GM12864 (cell line): ENCODE measurements at regions not wholly inside any gene's neighbourhood (a gene's known extent, or its start where the extent isn't known, plus 50 kb on each side); places are given as distances from the start of the nearest gene placed in this dataset.

Experiments used
- DNase-seq: peaks from one replicate; pipeline ENCODE4 v3.0.0-alpha.2; 2011; ENCODE audit warnings: low read depth
- H3K4me3 ChIP-seq: 2 replicates; pipeline ENCODE4 v1.5.1; 2011; ENCODE audit warnings: mild to moderate bottlenecking, low read depth, low read length, control low read depth
- CTCF ChIP-seq: IDR thresholded peaks from 2 replicates; pipeline ENCODE4 v1.5.1; 2011; ENCODE audit warnings: low read depth, mild to moderate bottlenecking, moderate library complexity, low read length, control low read depth, inconsistent platforms; ENCODE audit errors: missing control alignments

GRCh38 chr14:53380052-53380866, 227.1 kb upstream of the DDHD1 start:
- H3K4me3 ChIP-seq: no peak overlapping the region
- no peak for DNase-seq
- TF ChIP-seq CTCF: no peak

GRCh38 chr14:53378142-53378541, 225.0 kb upstream of the DDHD1 start:
- no peak overlapping the region for H3K4me3 ChIP-seq
- DNase-seq: no peak
- TF ChIP-seq CTCF: no peak

GRCh38 chr14:53376064-53376463, 222.9 kb upstream of the DDHD1 start:
- no peak overlapping the region for H3K4me3 ChIP-seq
- TF ChIP-seq CTCF: no peak
- no peak for DNase-seq

- DNase-seq: no peak
- no peak for TF ChIP-seq CTCF
- H3K4me3 ChIP-seq: no peak overlapping the region
Observed at GRCh38 chr14:53375599-53375998, 222.5 kb upstream of the DDHD1 start.

- no peak for DNase-seq
- H3K4me3 ChIP-seq: no peak overlapping the region
- no peak for TF ChIP-seq CTCF
Observed at GRCh38 chr14:53368711-53369201, 215.6 kb upstream of the DDHD1 start.

GRCh38 chr14:53368066-53368465, 214.9 kb upstream of the DDHD1 start:
- TF ChIP-seq CTCF: no peak
- H3K4me3 ChIP-seq: no peak overlapping the region

GRCh38 chr14:53367644-53368026, 214.5 kb upstream of the DDHD1 start:
- no peak overlapping the region for H3K4me3 ChIP-seq
- no peak for TF ChIP-seq CTCF
- no peak for DNase-seq

More at GRCh38 chr14:53368066-53368465, 214.9 kb upstream of the DDHD1 start:
- no peak for DNase-seq
